OCI-LY3 (cell line): ENCODE measurements at regions not wholly inside any gene's neighbourhood (a gene's known extent, or its start where the extent isn't known, plus 50 kb on each side); places are given as distances from the start of the nearest gene placed in this dataset.

Experiments used
- EZH2phosphoT487 ChIP-seq: fragments of 200-600 bp; shearing (Covaris generic); IDR thresholded peaks from 2 replicates; pipeline ENCODE4 v1.6.1; 2018; ENCODE audit warnings: antibody characterized with exemption, mixed run types, low read depth
- TF ChIP-seq, protein P1 (sequence below): fragments of 200-600, 300-600 bp; sonication (generic); IDR thresholded peaks from 2 replicates; pipeline ENCODE4 v1.5.1; 2014; ENCODE audit warnings: antibody characterized with exemption, low read length, low read depth

GRCh38 chr1:101739826-101740330, 256.8 kb downstream of the OLFM3 start:
- TF ChIP-seq, protein P1, sequence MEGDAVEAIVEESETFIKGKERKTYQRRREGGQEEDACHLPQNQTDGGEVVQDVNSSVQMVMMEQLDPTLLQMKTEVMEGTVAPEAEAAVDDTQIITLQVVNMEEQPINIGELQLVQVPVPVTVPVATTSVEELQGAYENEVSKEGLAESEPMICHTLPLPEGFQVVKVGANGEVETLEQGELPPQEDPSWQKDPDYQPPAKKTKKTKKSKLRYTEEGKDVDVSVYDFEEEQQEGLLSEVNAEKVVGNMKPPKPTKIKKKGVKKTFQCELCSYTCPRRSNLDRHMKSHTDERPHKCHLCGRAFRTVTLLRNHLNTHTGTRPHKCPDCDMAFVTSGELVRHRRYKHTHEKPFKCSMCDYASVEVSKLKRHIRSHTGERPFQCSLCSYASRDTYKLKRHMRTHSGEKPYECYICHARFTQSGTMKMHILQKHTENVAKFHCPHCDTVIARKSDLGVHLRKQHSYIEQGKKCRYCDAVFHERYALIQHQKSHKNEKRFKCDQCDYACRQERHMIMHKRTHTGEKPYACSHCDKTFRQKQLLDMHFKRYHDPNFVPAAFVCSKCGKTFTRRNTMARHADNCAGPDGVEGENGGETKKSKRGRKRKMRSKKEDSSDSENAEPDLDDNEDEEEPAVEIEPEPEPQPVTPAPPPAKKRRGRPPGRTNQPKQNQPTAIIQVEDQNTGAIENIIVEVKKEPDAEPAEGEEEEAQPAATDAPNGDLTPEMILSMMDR = no peak
- no peak for TF ChIP-seq EZH2phosphoT487
